HCEC 1CT (cell line): ENCODE measurements at regions not wholly inside any gene's neighbourhood (a gene's known extent, or its start where the extent isn't known, plus 50 kb on each side); places are given as distances from the start of the nearest gene placed in this dataset.

ENCODE experiments used
- DNase-seq: peaks from one replicate; pipeline ENCODE4 v3.0.0-alpha.2; 2017

GRCh38 chr17:36696805-36697204 is 95.4 kb downstream of the MRM1 start:
- DNase-seq: no peak

GRCh38 chr17:36697903-36698530 is 96.6 kb downstream of the MRM1 start:
- no peak for DNase-seq

- no peak for DNase-seq
Observed at GRCh38 chr17:36701429-36702099, 100.2 kb downstream of the MRM1 start.

GRCh38 chr17:36702636-36703035 is 101.3 kb downstream of the MRM1 start:
- DNase-seq: no peak

GRCh38 chr17:36703860-36704266 is 102.5 kb downstream of the MRM1 start:
- no peak for DNase-seq

- DNase-seq: no peak
Observed at GRCh38 chr17:36705283-36705795, 104.0 kb downstream of the MRM1 start.

GRCh38 chr17:36705874-36706731 is 104.7 kb downstream of the MRM1 start:
- peak; percentile 13 for DNase-seq

GRCh38 chr17:36707904-36708303 is 106.5 kb downstream of the MRM1 start:
- DNase-seq: no peak

- DNase-seq: no peak
Observed at GRCh38 chr17:36714789-36715188, 113.4 kb downstream of the MRM1 start.

GRCh38 chr17:36715951-36716350 is 114.6 kb downstream of the MRM1 start:
- no peak for DNase-seq

- no peak for DNase-seq
Observed at GRCh38 chr17:36717088-36717487, 115.7 kb downstream of the MRM1 start.

GRCh38 chr17:36720131-36720530 is 118.7 kb downstream of the MRM1 start:
- DNase-seq: no peak

- DNase-seq: no peak
Observed at GRCh38 chr17:36721560-36722120, 120.3 kb downstream of the MRM1 start.

- no peak for DNase-seq
Observed at GRCh38 chr17:36722121-36722902, 120.9 kb downstream of the MRM1 start.

- no peak for DNase-seq
Observed at GRCh38 chr17:36722903-36723263, 121.5 kb downstream of the MRM1 start.

GRCh38 chr17:36723459-36724025 is 122.2 kb downstream of the MRM1 start:
- DNase-seq: no peak

GRCh38 chr17:36726199-36726598 is 124.8 kb downstream of the MRM1 start:
- DNase-seq: no peak

GRCh38 chr17:36727052-36727451 is 125.7 kb downstream of the MRM1 start:
- DNase-seq: no peak

GRCh38 chr17:36727577-36727976 is 126.2 kb downstream of the MRM1 start:
- no peak for DNase-seq

GRCh38 chr17:36728030-36728991 is 126.9 kb downstream of the MRM1 start:
- DNase-seq: no peak
